KMS-11 (cell line): ENCODE measurements at regions not wholly inside any gene's neighbourhood (a gene's known extent, or its start where the extent isn't known, plus 50 kb on each side); places are given as distances from the start of the nearest gene placed in this dataset.
"Not testable (repeated sequence)": the region's sequence is repeated elsewhere in the genome, so short reads cannot be mapped to it uniquely, and the experiment has no call there.

Experiments
- H2AFZ ChIP-seq: fragments of 200-600 bp; sonication (generic); 2 replicates; pipeline ENCODE4 v1.6.1; 2016; ENCODE audit warnings: antibody characterized with exemption, mixed run types, low read depth
- H3K27ac ChIP-seq: fragments of 200-600 bp; sonication (generic); 2 replicates; pipeline ENCODE4 v1.6.1; 2016; ENCODE audit warnings: mild to moderate bottlenecking, mixed run types
- H3K27me3 ChIP-seq: fragments of 200-600 bp; sonication (generic); 2 replicates; pipeline ENCODE4 v1.6.1; 2017; ENCODE audit warnings: mild to moderate bottlenecking, low read depth, mixed run types, moderate library complexity; ENCODE audit not compliant: insufficient read depth
- H3K36me3 ChIP-seq: fragments of 200-600 bp; sonication (generic); 2 replicates; pipeline ENCODE4 v1.6.1; 2017; ENCODE audit warnings: mild to moderate bottlenecking, mixed run types; ENCODE audit not compliant: insufficient read depth
- H3K4me1 ChIP-seq: fragments of 200-600 bp; sonication (generic); 2 replicates; pipeline ENCODE4 v1.6.1; 2016; ENCODE audit warnings: mild to moderate bottlenecking, low read depth, mixed run types; ENCODE audit not compliant: poor library complexity, severe bottlenecking
- H3K4me2 ChIP-seq: fragments of 200-600 bp; sonication (generic); 2 replicates; pipeline ENCODE4 v1.7.0; 2016; ENCODE audit warnings: mild to moderate bottlenecking, mixed run types
- H3K4me3 ChIP-seq: fragments of 200-600 bp; sonication (generic); IDR thresholded peaks from 2 replicates; pipeline ENCODE4 v1.6.1; 2017; ENCODE audit warnings: low read depth, low read length, mixed read lengths; ENCODE audit not compliant: insufficient read depth
- H3K79me2 ChIP-seq: fragments of 200-600 bp; sonication (generic); 2 replicates; pipeline ENCODE4 v1.6.1; 2016; ENCODE audit warnings: low read depth, mixed run types; ENCODE audit not compliant: insufficient read depth
- H3K9ac ChIP-seq: fragments of 200-600 bp; sonication (generic); 2 replicates; pipeline ENCODE4 v1.6.1; 2016; ENCODE audit warnings: mild to moderate bottlenecking, mixed run types
- H4K20me1 ChIP-seq: fragments of 200-600 bp; sonication (generic); 2 replicates; pipeline ENCODE4 v1.6.1; 2016; ENCODE audit warnings: mild to moderate bottlenecking, mixed run types; ENCODE audit not compliant: insufficient read depth
- TF ChIP-seq, protein P1 (sequence below): fragments of 200-600 bp; sonication (generic); conservative IDR thresholded peaks from 2 replicates; pipeline ENCODE4 v1.6.1; 2017; ENCODE audit warnings: low read depth, mild to moderate bottlenecking, antibody characterized with exemption, low read length, moderate library complexity, mixed read lengths

DNA sequence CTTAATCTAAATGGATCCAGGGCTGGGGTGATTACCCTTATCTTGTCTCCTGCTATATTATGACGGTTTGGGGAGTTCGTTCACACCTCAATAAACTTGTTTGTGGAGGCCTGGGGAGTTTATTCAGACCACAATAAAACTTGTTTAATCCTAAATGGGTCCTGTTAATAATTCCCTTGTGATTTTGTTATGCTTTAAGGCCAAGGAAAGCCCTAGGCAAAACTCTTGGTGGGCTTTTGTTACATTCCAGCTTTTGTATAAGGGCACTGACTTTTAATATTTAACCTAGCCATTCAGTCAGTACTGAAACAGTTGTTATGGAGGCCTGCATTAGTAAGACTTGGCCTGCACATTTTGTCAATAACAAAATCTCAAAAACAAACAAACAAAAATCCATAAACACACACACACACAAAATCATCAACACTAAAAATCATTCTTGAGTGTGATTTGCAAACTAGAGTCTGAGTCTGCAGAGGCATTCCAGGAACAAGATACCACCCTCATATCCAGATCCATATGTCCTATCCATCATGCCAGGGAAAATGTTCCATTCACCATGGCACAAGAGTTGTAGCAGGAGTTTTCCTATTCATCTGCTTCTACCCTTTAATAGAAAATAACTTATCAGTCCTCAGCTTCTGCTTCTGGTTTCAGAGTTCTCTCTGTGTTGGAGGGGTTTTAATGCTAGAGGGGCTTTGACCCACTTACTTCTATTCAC lies 421.7 kb downstream of the AGTPBP1 start:
- Histone ChIP-seq H3K4me3 (no peak overlapping the region), H3K79me2 (no peaks in the 10 kb centered on the region), H2AFZ (no peak overlapping the region), H3K36me3 (no peaks in the 10 kb centered on the region), H3K9ac (no peak overlapping the region), H3K4me1 (no peaks in the 10 kb centered on the region), H3K27ac (no peak overlapping the region), H3K4me2 (no peak overlapping the region), H4K20me1 (no peaks in the 10 kb centered on the region), H3K27me3 (no peaks in the 10 kb centered on the region)
- TF ChIP-seq, protein P1, sequence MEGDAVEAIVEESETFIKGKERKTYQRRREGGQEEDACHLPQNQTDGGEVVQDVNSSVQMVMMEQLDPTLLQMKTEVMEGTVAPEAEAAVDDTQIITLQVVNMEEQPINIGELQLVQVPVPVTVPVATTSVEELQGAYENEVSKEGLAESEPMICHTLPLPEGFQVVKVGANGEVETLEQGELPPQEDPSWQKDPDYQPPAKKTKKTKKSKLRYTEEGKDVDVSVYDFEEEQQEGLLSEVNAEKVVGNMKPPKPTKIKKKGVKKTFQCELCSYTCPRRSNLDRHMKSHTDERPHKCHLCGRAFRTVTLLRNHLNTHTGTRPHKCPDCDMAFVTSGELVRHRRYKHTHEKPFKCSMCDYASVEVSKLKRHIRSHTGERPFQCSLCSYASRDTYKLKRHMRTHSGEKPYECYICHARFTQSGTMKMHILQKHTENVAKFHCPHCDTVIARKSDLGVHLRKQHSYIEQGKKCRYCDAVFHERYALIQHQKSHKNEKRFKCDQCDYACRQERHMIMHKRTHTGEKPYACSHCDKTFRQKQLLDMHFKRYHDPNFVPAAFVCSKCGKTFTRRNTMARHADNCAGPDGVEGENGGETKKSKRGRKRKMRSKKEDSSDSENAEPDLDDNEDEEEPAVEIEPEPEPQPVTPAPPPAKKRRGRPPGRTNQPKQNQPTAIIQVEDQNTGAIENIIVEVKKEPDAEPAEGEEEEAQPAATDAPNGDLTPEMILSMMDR = no peak

DNA sequence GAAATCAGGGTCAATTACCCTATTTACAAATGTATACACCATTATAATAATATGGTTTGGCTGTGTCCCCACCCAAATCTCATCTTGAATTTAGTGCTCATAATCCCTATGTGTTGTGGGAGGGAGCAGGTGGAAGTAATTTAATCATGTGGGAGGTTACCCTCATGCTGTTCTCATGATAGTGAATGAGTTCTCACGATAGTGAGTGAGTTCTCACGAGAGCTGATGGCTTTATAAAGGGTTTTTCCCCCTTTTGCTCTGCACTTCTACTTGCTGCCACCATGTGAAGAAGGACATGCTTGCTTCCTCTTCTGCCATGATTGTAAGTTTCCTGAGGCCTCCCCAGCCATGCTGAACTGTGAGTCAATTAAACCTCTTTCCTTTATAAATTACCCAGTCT lies 426.2 kb downstream of the AGTPBP1 start:
- not testable (repeated sequence) for H3K4me3 ChIP-seq, H3K27ac ChIP-seq, H2AFZ ChIP-seq, H3K9ac ChIP-seq, H3K79me2 ChIP-seq, H3K36me3 ChIP-seq, H3K27me3 ChIP-seq, H4K20me1 ChIP-seq, H3K4me2 ChIP-seq, H3K4me1 ChIP-seq

DNA sequence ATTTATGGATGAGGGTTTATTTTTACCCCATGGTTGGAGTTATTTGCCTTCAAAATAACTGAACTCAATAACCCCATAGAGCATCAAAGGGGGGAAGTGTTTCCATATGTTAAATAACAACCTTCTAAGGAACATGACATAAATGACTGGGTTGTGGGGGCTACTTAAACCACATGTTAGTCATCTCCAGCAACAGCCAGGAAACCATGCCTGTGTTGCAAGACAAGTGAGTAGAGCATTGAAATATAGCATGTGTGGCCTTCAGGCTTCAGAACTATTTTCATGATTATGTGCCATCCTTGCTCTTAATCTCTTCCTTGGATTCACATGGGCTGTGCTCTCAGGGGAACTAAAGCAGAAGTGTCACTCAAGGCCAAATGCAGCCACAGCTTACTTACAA lies 431.2 kb downstream of the AGTPBP1 start:
- no peaks in the 10 kb centered on the region for H3K4me1 ChIP-seq

DNA sequence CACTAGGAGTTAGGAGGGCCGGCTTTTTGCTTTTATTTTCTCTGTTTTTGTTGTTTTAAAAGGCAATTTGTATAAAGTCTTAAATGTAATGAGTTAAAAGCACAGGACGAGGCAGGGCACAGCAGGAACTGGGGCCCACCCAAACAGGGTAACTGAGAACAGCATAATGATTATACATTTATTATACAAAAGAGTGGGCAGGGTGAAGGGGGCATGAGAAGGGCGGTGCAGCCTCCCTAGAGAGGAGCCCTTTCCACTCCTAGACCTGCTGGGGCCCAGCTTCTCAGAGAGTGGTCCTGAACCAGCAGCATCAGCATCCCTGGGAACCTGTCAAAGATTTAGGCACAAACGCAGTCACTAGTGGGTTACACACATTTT lies 438.0 kb downstream of the AGTPBP1 start:
- Histone ChIP-seq H3K27ac (no peak overlapping the region), H3K4me1 (no peaks in the 10 kb centered on the region), H3K9ac (no peak overlapping the region), H2AFZ (no peak overlapping the region), H3K36me3 (no peaks in the 10 kb centered on the region), H3K79me2 (no peaks in the 10 kb centered on the region), H3K4me3 (no peak overlapping the region), H4K20me1 (no peaks in the 10 kb centered on the region), H3K27me3 (no peaks in the 10 kb centered on the region), H3K4me2 (no peak overlapping the region)
- TF ChIP-seq, protein P1 = no peak

More for the DNA sequence above, 431.2 kb downstream of the AGTPBP1 start:
- TF ChIP-seq, protein P1 = no peak
- Histone ChIP-seq H3K36me3 (no peaks in the 10 kb centered on the region), H3K27me3 (no peaks in the 10 kb centered on the region), H3K79me2 (no peaks in the 10 kb centered on the region), H3K4me3 (no peak overlapping the region), H3K4me2 (no peak overlapping the region), H4K20me1 (no peaks in the 10 kb centered on the region), H3K27ac (no peak overlapping the region), H3K9ac (no peak overlapping the region), H2AFZ (no peak overlapping the region)

DNA sequence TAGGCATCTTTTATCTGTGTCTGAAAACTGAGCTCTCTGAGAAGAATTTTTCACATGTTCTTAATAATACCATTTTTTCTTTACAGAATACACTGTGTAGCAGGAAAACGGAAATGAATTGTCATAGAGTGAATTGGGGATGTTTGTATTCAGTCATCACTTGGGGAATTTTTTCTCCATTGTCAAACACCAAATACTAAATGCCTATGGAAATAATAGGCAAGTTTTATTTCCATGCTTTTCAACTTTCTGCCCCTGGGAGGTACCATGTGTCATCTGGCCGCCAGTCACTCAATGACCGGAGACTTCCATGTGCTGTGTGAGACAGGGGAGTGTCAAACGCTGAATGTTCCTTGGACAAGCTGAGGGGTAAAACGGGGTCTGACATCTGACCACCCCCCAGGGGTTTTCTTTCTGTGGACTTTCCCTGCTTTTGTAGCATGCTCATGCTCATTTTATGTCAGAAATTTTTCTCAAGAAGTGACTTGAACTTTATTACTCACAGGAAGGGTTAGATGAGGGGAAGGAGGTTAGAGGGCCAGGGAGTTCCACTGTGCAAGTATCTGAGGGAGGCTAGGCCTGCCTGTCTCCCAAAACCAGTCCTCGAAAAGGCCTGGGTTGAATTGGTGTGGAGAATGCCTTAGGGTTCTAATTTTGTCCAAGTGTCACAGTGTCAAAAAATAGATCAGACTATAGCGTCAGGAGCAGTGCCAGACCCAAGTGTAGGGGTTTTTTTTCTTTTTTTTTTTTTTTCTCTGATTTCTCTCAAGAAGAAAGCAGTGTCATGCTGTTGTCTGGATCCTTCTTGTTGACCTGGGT lies 438.6 kb downstream of the AGTPBP1 start:
- Histone ChIP-seq H3K27ac (no peak overlapping the region), H2AFZ (no peak overlapping the region), H3K4me1 (no peaks in the 10 kb centered on the region), H3K4me3 (no peak overlapping the region), H3K9ac (no peak overlapping the region), H3K36me3 (no peaks in the 10 kb centered on the region), H4K20me1 (no peaks in the 10 kb centered on the region), H3K4me2 (no peak overlapping the region), H3K27me3 (no peaks in the 10 kb centered on the region), H3K79me2 (no peaks in the 10 kb centered on the region)
- TF ChIP-seq, protein P1 = no peak
